Adrenal gland (tissue), 5 donors: ENCODE measurements at regions not wholly inside any gene's neighbourhood (a gene's known extent, or its start where the extent isn't known, plus 50 kb on each side); places are given as distances from the start of the nearest gene placed in this dataset.

Experiments used
- POLR2A ChIP-seq, 2 donors: fragments of 450-650 bp; IDR thresholded peaks; one replicate each; pipeline ENCODE4 v1.6.1; 2017; ENCODE audit warnings: antibody characterized with exemption in 2 of 2, mild to moderate bottlenecking in 2 of 2, moderate library complexity in 1 of 2
- TF ChIP-seq, protein P1 (sequence below), 6 experiments: fragments of 450-650 bp in 4 of 6; fragments of 200-600 bp in 2 of 6; sonication (generic) in 1 of 6; IDR thresholded peaks; 1 replicate in 5 of 6; 2 replicates in 1 of 6; pipeline versions ENCODE4 v1.5.1 to v1.8.0; 2016 to 2021; ENCODE audit warnings: antibody characterized with exemption in 6 of 6, mild to moderate bottlenecking in 2 of 6, moderate library complexity in 1 of 6
- donor health status: DM: no; HTN: no; CAD: no.

DNA sequence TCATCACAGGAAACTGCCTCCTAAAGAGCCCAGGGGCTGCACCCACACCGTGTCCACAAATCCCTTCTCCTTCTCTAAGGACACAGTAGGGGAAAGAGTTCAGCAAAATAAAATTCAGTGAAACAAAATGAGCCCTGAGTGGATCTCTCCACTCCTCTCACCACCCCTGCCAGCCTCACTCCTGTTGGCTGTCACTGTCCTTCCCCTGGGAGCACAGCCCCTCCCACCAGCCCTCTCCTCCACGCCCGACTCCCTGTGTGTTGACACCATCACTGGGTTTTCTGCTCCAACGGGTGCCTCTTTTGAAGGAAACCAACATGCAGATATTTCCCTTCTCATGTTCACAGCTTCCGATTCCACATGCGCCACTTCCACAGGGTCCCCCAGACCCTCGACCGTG, 356.2 kb downstream of the AJAP1 start:
- TF ChIP-seq POLR2A (IDR thresholded peaks at IDR 0.05): no peak
- TF ChIP-seq, protein P1, sequence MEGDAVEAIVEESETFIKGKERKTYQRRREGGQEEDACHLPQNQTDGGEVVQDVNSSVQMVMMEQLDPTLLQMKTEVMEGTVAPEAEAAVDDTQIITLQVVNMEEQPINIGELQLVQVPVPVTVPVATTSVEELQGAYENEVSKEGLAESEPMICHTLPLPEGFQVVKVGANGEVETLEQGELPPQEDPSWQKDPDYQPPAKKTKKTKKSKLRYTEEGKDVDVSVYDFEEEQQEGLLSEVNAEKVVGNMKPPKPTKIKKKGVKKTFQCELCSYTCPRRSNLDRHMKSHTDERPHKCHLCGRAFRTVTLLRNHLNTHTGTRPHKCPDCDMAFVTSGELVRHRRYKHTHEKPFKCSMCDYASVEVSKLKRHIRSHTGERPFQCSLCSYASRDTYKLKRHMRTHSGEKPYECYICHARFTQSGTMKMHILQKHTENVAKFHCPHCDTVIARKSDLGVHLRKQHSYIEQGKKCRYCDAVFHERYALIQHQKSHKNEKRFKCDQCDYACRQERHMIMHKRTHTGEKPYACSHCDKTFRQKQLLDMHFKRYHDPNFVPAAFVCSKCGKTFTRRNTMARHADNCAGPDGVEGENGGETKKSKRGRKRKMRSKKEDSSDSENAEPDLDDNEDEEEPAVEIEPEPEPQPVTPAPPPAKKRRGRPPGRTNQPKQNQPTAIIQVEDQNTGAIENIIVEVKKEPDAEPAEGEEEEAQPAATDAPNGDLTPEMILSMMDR (IDR thresholded peaks at IDR 0.05): no peak
